ENCODE measurements at regions not wholly inside any gene's neighbourhood (a gene's known extent, or its start where the extent isn't known, plus 50 kb on each side); places are given as distances from the start of the nearest gene placed in this dataset.

DNA sequence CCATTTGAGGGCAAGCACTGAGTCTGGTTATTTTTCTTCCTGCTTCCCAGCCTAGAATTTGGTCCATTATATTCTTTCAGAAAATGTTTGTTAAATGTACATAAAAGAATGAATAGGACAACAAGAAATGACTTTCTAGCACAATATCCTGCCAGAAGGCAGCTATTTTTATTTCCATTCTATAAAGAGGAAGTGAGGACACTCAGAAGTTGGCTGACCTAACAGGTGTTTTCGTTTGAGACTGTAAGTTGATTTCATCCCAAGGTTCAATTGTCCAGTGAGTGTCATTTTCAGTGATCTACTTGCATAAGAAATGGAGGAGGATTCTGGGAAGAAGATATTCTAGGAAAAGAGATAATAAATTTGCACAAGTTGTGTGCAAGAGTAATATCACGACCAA lies 191.9 kb upstream of the POU1F1 start:
- DNase-seq (ENCODE audit: low read depth in 2 of 2): no peak
- no peak overlapping the region for H3K9ac ChIP-seq (ENCODE audit: insufficient read depth, low read length)
- no peak overlapping the region for H3K4me2 ChIP-seq (ENCODE audit: extremely low read depth, insufficient read depth, low read length)
- no peaks in the 10 kb centered on the region for H3K9me3 ChIP-seq (ENCODE audit: control insufficient read depth, insufficient read depth, low read depth, low read length)
- no peaks in the 10 kb centered on the region for H3K27me3 ChIP-seq (ENCODE audit: control insufficient read depth, insufficient read depth, low read length)
- H3K4me1 ChIP-seq (ENCODE audit: control insufficient read depth, extremely low read depth, insufficient read depth, low read length): no peaks in the 10 kb centered on the region
- no peaks in the 10 kb centered on the region for H4K20me1 ChIP-seq (ENCODE audit: control insufficient read depth, extremely low read depth, insufficient read depth, low read length)
- no peaks in the 10 kb centered on the region for H3K36me3 ChIP-seq (ENCODE audit: control insufficient read depth, insufficient read depth, low read length)
- TF ChIP-seq, protein P1, sequence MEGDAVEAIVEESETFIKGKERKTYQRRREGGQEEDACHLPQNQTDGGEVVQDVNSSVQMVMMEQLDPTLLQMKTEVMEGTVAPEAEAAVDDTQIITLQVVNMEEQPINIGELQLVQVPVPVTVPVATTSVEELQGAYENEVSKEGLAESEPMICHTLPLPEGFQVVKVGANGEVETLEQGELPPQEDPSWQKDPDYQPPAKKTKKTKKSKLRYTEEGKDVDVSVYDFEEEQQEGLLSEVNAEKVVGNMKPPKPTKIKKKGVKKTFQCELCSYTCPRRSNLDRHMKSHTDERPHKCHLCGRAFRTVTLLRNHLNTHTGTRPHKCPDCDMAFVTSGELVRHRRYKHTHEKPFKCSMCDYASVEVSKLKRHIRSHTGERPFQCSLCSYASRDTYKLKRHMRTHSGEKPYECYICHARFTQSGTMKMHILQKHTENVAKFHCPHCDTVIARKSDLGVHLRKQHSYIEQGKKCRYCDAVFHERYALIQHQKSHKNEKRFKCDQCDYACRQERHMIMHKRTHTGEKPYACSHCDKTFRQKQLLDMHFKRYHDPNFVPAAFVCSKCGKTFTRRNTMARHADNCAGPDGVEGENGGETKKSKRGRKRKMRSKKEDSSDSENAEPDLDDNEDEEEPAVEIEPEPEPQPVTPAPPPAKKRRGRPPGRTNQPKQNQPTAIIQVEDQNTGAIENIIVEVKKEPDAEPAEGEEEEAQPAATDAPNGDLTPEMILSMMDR (conservative IDR thresholded peaks at IDR 0.05 in 1 of 2, IDR thresholded peaks at IDR 0.05 in 1 of 2; ENCODE audit: low read depth in 1 of 2, low read length in 2 of 2): no peak
- TF ChIP-seq EZH2 (IDR thresholded peaks at IDR 0.05; ENCODE audit: low read length, missing control alignments): no peak
- no peak overlapping the region for H2AFZ ChIP-seq (ENCODE audit: low read length)
- H3K4me3 ChIP-seq (replicated peaks in 1 of 4; ENCODE audit: control extremely low read depth in 1 of 4, insufficient read depth in 1 of 4, low read depth in 3 of 4, low read length in 4 of 4): no peak overlapping the region
- H3K27ac ChIP-seq (ENCODE audit: insufficient read depth, low read length): no peak overlapping the region
- H3K79me2 ChIP-seq (ENCODE audit: control insufficient read depth, insufficient read depth, low read length): no peaks in the 10 kb centered on the region

DNA sequence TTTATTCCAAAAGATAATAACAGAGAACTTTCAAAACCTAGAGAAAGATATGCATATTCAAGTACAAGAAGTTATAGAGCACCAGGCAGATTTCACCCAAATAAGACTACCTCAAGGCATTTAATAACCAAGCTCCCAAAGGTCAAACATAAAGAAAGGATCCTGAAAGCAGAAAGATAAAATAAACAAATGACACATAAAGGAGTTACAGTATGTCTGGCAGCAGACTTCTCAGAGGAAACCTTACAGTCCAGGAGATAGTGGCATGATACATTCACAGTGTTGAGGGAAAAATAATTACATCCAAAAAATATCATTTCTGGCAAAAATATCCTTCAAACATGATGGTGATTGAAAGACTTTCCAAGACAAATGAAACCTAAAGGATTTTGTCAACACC lies 185.8 kb upstream of the POU1F1 start:
- TF ChIP-seq, protein P1 (conservative IDR thresholded peaks at IDR 0.05 in 1 of 2, IDR thresholded peaks at IDR 0.05 in 1 of 2; ENCODE audit: low read depth in 1 of 2, low read length in 2 of 2): no peak
- no peak for TF ChIP-seq EZH2 (IDR thresholded peaks at IDR 0.05; ENCODE audit: low read length, missing control alignments)

DNA sequence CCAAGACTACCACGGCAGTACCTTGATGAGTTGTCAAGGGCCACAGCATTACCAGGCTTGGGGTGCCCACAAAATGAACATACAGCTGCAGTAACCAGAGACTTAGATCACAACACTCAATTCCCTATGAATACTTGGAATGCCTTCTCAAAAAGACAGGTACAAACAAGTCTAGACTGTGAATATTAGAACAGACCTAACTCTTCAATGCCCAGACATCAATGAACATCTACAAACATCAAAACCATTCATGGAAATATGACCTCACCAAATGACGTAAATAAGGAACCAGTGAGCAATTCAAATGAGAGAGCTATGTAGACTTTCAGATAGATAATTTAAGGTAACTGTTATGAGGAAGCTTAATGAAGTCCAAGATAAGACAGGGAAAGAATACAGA lies 185.1 kb upstream of the POU1F1 start:
- no peaks in the 10 kb centered on the region for H3K79me2 ChIP-seq (ENCODE audit: control insufficient read depth, insufficient read depth, low read length)
- H3K4me1 ChIP-seq (ENCODE audit: control insufficient read depth, extremely low read depth, insufficient read depth, low read length): no peaks in the 10 kb centered on the region
- no peaks in the 10 kb centered on the region for H3K9me3 ChIP-seq (ENCODE audit: control insufficient read depth, insufficient read depth, low read depth, low read length)
- no peak overlapping the region for H3K4me3 ChIP-seq (replicated peaks in 1 of 4; ENCODE audit: control extremely low read depth in 1 of 4, insufficient read depth in 1 of 4, low read depth in 3 of 4, low read length in 4 of 4)
- H3K36me3 ChIP-seq (ENCODE audit: control insufficient read depth, insufficient read depth, low read length): no peaks in the 10 kb centered on the region
- TF ChIP-seq, protein P1 (conservative IDR thresholded peaks at IDR 0.05 in 1 of 2, IDR thresholded peaks at IDR 0.05 in 1 of 2; ENCODE audit: low read depth in 1 of 2, low read length in 2 of 2): no peak
- no peak for TF ChIP-seq EZH2 (IDR thresholded peaks at IDR 0.05; ENCODE audit: low read length, missing control alignments)
- no peaks in the 10 kb centered on the region for H3K27me3 ChIP-seq (ENCODE audit: control insufficient read depth, insufficient read depth, low read length)
- H2AFZ ChIP-seq (ENCODE audit: low read length): no peak overlapping the region
- no peaks in the 10 kb centered on the region for H4K20me1 ChIP-seq (ENCODE audit: control insufficient read depth, extremely low read depth, insufficient read depth, low read length)
- H3K9ac ChIP-seq (ENCODE audit: insufficient read depth, low read length): no peak overlapping the region
- no peak for DNase-seq (ENCODE audit: low read depth in 2 of 2)
- no peak overlapping the region for H3K4me2 ChIP-seq (ENCODE audit: extremely low read depth, insufficient read depth, low read length)
- no peak overlapping the region for H3K27ac ChIP-seq (ENCODE audit: insufficient read depth, low read length)

More for the DNA sequence above, 185.8 kb upstream of the POU1F1 start:
- Histone ChIP-seq H3K36me3 (ENCODE audit: control insufficient read depth, insufficient read depth, low read length) (no peaks in the 10 kb centered on the region), H4K20me1 (ENCODE audit: control insufficient read depth, extremely low read depth, insufficient read depth, low read length) (no peaks in the 10 kb centered on the region), H3K27me3 (ENCODE audit: control insufficient read depth, insufficient read depth, low read length) (no peaks in the 10 kb centered on the region), H3K4me1 (ENCODE audit: control insufficient read depth, extremely low read depth, insufficient read depth, low read length) (no peaks in the 10 kb centered on the region), H2AFZ (ENCODE audit: low read length) (no peak overlapping the region), H3K27ac (ENCODE audit: insufficient read depth, low read length) (no peak overlapping the region), H3K9me3 (ENCODE audit: control insufficient read depth, insufficient read depth, low read depth, low read length) (no peaks in the 10 kb centered on the region), H3K79me2 (ENCODE audit: control insufficient read depth, insufficient read depth, low read length) (no peaks in the 10 kb centered on the region), H3K4me3 (replicated peaks in 1 of 4; ENCODE audit: control extremely low read depth in 1 of 4, insufficient read depth in 1 of 4, low read depth in 3 of 4, low read length in 4 of 4) (no peak overlapping the region), H3K4me2 (ENCODE audit: extremely low read depth, insufficient read depth, low read length) (no peak overlapping the region), H3K9ac (ENCODE audit: insufficient read depth, low read length) (no peak overlapping the region)
- peak in 1 of 2 donors; percentile 11 for DNase-seq (ENCODE audit: low read depth in 2 of 2)

All from fibroblast of lung (primary cell).